Fibroblast of the aortic adventitia (primary cell): ENCODE measurements at regions not wholly inside any gene's neighbourhood (a gene's known extent, or its start where the extent isn't known, plus 50 kb on each side); places are given as distances from the start of the nearest gene placed in this dataset.

ENCODE experiments used
- DNase-seq: peaks from one replicate; pipeline ENCODE4 v3.0.0-alpha.2; 2010; ENCODE audit warnings: low read depth
- H3K4me3 ChIP-seq: 2 replicates; pipeline ENCODE4 v1.5.1; 2011; ENCODE audit warnings: low read depth, mild to moderate bottlenecking, control low read depth, low read length, moderate library complexity
- CTCF ChIP-seq: IDR thresholded peaks from 2 replicates; pipeline ENCODE4 v1.5.1; 2011; ENCODE audit warnings: mild to moderate bottlenecking, low read length, control low read depth, inconsistent platforms; ENCODE audit not compliant: insufficient read depth

- TF ChIP-seq CTCF: no peak
- H3K4me3 ChIP-seq: no peak overlapping the region
- DNase-seq: no peak
These were observed 63.9 kb upstream of the PRKCQ start for GRCh38 chr10:6643962-6644361.

- H3K4me3 ChIP-seq: no peak overlapping the region
- DNase-seq: no peak
- no peak for TF ChIP-seq CTCF
These were observed 62.8 kb upstream of the PRKCQ start for GRCh38 chr10:6642876-6643275.

- no peak for TF ChIP-seq CTCF
- DNase-seq: no peak
- H3K4me3 ChIP-seq: no peak overlapping the region
These were observed 60.5 kb upstream of the PRKCQ start for GRCh38 chr10:6640433-6641040.

GRCh38 chr10:6637053-6637452 is 57.0 kb upstream of the PRKCQ start:
- DNase-seq: no peak
- TF ChIP-seq CTCF: no peak
- H3K4me3 ChIP-seq: no peak overlapping the region

- no peak for TF ChIP-seq CTCF
- no peak for DNase-seq
- H3K4me3 ChIP-seq: no peak overlapping the region
These were observed 55.7 kb upstream of the PRKCQ start for GRCh38 chr10:6635784-6636183.
